GM18502 (cell line): ENCODE measurements at regions not wholly inside any gene's neighbourhood (a gene's known extent, or its start where the extent isn't known, plus 50 kb on each side); places are given as distances from the start of the nearest gene placed in this dataset.
"Not testable (repeated sequence)": the region's sequence is repeated elsewhere in the genome, so short reads cannot be mapped to it uniquely, and the experiment has no call there.

Experiments
- ATAC-seq: cut with Tn5 transposase; IDR thresholded peaks from one replicate; pipeline ENCODE4 v1.9.1; 2021; ENCODE audit warnings: mild to moderate bottlenecking; ENCODE audit not compliant: unreplicated experiment, poor library complexity

DNA sequence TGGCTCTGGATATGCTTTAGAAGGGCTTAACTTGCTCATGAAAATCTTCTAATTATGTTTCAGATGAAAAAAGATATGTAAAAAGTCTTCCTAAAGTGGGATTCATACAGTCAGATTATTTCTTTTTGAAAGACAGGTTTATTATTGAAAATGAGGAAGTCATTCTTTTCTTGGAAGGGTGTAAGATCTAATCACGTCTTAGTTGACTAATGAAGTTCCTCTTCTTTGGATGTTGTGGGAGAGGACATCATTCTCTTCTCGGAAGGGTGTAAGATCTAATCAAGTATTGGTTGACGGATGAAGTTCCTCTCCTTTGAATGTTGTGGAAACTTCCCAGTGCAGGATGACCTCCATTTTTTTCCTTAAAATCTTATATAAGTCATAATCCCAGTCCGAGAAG lies 74.9 kb downstream of the ALG10 start:
- ATAC-seq = no peak

DNA sequence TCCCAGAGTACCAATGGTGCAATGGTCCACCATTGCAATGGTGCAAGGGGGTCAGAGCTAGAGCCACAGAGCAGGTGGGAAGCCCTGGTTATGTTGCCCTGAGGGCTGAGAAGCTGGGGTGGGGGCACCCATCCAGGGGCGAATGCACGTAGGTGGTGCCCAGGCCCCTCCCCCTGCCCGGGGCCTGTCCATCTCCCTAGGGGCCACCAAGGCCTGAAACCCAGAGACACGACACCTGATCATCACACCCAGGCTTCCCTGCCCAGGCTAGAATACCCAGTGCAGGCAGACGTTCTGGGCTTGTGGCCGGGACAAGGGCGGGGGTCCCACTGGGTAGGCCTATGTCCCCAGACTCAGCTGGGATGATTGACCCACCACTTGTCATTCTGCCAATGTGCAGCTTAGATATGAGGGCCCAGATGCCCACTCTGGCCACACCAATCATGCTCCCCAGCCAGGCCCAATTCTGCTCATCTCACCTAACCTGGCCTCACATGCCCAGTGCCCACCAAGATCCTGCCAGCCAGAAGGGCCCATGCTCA lies 83.2 kb downstream of the ALG10 start:
- no peak for ATAC-seq

DNA sequence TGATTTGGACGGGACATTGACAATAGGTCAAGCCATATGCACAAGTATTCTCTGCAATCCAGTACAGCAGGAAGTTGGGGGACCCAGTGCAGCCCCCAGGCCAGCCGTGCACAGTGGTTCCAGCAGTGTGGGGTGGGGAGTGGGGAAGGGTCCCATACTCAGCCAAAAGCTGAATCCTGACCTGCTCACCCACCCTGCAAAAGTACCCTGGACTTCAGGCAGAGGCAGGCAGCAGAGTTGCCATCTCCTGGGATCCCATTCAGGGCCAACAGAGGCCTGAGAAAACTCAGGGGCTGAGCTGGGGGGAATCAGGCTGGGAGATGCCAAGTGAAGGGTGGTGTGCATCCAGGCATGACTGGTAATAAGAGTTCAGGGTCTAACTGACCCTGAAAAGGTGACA lies 83.9 kb downstream of the ALG10 start:
- no peak for ATAC-seq

DNA sequence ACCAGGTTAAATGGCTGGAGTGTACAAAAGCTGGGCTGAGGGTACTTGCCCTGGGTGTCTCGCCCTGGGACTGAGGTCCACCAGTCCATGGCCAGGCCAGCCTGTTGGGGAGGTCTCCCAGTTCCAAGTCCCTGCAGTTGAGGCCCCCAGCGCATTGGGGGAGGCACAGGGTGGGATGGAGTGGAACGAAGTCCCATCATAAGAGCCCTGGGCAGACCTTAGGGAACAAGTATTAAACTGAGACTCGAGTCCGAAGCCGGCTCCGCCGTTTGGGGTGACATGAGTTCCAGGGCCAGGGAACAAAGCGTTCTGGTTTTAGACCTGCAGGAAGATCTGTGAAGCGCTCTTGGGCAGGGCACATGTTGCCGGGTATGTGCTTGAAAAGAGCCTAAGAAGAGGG lies 84.7 kb downstream of the ALG10 start:
- ATAC-seq = no peak

DNA sequence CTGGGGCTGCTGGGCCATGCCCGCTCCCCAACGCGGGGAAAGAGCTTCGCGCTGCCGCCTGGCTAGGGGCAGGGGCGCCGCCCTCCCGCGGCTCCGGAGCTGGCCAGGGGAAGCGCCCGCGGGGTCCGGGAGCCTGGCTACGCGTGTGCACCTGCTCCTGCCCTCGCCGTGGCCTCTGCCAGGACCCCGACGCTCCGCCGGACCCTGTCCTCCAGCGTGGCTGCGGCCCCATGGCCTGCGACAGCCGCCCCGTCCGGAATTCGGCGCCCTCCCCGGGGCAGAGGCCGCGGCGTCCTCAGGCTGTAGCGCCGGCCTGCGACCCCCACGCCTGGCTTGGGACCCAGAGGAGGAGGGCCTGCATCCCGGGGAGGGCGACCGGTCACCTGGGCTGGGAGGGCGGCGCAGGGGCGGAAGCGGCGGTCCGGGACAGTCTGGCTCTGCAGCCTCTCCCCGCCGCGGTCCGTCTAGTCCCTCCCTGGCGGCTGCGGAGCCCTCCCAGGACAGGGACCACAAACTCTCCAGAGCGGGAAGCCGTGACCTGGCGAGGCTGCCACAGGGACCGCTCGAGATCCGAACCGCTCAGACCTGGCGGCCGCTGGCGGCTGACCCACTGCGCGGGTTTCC lies 85.6 kb downstream of the ALG10 start:
- ATAC-seq = no peak

DNA sequence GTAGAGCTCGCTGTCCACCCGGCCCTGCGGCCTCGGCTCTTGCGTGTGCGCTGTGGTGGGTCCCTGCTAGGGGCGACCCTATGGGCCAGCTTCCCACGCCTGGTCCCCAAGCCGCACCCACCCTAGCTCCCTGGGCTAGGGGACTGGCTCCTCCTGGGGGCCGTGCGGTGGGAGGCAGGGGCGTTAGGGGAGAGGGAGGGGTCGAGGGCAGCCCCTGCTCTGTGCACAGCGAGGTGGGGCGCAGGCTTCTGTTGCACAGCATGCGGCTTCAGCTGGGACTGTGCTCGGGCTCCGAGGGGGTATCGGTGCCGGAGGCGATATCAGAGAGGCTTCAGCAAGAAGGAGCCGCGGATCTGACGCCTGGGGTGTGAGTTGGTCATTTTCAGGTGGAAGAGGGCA lies 86.1 kb downstream of the ALG10 start:
- ATAC-seq = no peak

DNA sequence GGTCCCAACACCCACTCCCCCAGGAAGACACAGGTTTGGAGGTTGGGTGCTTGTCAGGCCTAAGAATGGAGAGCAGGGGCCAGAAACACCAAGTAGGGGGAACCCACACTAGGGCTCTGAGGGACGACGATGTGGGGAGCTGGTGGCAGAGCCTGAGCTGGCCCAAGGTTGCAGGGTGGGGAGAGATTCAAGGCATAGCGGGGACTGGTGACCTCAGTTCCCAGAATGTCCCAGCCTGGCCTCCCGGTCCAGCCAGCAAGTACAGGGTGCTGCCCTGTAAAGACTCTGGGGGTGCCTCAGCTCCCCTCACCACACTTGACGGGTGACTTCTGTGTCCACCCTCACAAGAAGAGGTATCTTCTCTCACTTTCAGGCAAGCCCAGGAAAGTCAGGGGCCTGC lies 86.7 kb downstream of the ALG10 start:
- ATAC-seq = no peak

DNA sequence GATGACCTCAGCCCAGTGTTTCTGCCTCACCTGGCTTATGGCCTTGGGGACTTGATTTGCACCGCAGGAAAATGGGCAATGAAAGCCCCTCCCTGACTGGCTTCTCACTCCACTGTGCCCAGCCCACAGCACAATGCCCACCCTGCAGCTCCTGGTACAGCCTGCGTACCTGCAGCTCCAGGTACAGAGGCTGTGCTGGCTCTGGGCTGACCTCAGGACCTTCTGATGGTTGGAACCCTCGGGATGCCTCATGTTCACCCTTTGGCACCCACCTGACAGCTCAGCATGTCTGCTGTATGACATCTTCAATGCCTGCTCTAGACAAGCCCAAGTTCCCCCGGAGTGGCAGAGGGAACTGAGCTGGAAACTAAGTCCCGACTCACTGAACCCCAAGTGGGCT lies 87.1 kb downstream of the ALG10 start:
- no peak for ATAC-seq

DNA sequence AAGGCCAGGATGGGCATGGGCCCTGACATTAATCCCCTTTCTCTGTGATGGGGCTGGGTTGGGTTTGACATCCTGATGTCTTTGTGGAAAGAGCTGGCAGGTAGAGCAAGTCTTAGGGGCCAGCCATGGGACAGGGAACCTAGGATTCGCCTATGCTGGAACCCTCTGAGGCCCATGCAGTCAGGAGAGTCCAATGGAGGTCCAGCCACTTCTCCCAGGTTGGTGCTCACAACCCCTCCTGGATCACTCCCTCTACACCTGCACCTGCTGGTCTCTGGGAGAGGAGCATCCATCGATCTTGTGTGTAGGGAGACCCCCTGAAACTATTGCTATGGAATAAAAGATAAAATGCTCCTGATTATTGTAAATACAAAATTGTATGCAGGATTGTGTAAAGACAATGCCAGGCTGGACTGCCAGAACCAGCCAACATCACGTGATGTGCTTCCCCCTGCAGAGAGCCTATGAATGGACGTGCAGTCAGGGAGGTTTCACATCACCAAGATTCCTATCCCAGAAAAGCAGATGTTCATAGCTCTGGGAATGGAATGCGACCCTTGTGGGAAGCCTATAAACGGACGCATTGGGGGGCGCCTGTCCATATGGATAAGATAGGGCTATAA lies 87.7 kb downstream of the ALG10 start:
- ATAC-seq = not testable (repeated sequence)

DNA sequence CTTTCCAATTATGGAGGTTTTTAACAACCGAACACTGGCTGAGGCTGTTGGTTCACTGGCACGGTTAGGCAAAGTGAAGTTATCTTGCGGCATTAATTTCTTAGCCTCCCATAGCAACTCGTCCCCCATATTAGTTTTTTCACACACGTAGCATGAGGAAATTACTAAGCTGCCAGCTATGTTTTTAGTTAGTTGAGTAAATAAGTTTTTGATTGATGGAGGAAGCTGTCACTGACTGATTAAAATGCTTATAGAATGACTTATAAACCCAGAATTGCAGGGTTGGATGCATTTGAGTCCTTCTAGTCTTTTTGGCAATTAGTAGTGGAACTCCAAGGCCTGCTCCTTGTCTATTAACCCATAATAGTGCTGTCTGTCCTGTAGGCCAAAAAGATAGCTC lies 97.1 kb downstream of the ALG10 start:
- ATAC-seq = no peak

DNA sequence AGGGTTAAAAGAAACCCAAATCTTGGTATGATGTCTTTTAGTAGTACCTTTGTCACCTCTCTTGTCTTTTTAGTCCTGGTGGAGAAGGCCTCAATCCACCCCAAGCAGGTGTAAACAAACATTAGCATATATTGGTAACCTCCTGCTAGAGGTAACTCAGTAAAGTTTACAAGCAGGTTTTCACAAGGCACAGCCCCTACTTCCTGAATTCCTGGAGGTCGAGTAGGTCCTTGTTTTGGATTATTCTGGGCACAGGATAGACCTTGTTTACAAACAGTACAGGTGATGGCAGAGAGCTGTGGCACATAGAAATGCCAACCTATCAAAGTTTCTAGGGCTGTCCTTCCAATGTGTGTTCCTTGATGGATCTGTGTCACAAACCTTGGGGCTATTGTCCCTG lies 99.1 kb downstream of the ALG10 start:
- no peak for ATAC-seq

DNA sequence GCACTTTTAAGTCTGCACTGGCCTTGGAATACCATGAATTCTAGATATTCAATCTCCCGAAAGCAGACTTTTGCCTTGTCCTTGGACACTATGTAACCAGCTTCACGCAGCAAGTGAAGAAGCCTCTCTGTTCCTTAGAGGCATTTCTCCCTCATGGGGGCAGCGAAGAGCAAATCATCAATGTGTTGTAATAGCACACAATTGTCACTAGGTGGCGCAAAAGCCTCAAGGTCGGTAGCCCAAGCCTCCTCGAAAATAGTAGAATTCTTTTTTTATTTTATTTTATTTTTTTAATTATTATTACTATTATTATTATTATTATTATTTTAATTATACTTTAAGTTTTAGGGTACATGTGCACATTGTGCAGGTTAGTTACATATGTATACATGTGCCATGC lies 100.8 kb downstream of the ALG10 start:
- peak; percentile 74 for ATAC-seq

DNA sequence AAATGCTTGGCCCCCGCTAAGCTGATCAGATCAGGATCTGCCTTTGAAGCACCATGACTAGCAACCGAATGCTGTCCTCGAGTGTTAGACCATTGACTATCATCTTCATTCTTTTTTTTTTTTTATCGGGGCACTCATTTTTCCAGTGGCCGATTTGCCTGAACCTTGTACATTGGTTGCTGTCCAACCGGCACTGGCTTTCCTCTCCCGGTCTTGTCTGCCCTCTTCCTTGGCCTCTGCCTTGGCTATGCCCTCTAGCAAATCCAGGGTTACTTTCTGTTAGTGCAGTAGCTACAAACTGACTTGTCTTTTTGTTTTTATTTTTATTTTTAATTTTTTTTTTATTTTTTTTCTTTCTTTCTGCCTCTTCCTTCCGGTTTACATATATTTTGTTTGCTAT lies 102.3 kb downstream of the ALG10 start:
- no peak for ATAC-seq

DNA sequence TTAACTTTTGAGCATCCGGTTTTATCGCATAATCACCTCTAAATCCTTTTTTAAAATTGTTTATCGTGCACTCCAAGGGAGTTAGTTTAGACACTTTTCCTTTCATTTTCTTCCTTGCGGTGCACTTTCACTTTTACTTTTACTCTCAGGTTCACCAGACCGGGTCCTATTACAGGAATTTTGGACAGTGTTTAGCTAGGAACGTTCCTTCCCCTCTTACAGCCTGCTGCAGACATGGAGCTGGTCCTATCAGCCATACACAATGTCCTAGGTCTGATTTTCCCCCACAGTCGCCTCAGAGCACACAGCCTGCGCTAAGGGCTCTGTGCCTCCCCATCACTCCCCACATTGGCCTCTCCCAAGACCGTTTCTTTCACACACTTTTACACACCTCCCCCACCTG lies 103.9 kb downstream of the ALG10 start:
- peak; percentile 46 for ATAC-seq

DNA sequence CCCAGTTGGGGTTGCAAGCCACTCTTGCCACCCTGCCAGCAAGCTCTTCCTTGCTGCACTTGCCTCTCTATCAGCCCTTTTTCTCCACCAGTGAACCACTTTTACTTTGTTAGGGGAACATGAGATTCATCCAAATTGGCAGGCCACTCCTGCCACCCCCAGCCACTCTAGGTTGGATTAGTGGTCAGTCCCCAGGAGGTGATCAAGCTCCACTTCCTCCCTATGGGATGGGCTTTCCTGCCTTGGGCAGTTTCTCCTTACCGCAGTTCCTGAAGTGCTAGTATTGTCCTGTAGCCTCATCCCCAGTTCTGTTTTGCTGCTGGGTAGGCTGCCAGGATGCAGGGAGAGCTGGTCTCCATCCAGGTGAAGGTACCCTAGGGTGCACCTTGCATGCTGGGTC lies 104.5 kb downstream of the ALG10 start:
- ATAC-seq = no peak

DNA sequence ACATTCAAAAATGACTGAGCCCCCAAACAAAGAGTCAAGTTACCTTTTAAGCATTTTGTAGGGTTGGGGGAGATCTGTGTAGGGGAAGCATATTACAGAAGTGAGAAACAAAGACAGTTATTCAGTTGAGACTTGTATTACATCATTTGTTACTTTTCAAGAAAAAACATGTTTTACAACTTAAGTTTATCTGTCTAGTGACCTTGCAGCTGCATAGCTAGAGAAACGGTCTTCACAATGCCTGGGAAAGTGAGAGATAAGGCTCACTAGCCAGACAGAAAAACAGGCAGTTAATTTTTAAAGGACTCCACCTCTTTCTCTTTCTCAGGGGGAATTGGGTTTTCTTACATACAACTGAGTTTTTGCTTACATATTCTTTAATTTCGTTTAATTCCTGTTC lies 105.1 kb downstream of the ALG10 start:
- ATAC-seq = not testable (repeated sequence)

DNA sequence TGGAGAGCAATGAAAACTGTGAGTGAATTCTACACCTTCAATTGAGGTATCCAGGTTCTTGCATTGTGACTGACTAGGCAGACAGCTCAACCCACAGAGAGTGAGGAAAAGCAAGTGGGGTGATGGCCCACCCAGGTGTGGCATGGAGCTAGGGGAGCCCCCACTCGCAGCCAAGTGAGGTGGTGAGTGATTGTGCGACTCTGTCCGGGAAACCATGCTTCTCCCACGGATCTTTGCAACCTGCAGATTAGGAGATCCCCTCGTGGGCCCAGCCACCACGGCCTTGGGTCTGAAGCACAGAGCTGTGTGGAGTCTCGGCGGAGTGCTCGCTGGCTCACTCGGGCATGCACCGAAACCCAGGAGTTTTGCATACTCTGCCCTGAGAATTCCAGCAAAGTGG lies 120.1 kb downstream of the ALG10 start:
- no peak for ATAC-seq

DNA sequence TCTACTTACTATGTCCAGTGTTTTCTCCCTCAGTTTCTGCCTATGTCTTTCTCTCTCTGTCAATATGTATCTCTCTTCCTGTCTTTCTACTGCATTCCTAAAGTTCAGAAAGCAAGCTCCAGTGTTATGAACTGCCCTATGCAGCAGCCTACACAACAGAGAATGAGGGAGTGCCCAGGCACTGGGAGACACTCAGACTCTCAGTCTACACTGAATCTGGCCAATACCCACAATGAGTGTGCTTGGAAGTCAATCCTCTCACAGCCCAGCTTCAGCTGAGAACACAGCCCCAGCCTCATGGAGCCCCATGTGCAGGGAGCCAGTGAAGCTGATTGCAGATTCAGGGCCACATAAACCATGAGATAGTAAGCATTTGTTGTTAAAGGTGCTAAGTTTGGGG lies 128.7 kb downstream of the ALG10 start:
- ATAC-seq = no peak

DNA sequence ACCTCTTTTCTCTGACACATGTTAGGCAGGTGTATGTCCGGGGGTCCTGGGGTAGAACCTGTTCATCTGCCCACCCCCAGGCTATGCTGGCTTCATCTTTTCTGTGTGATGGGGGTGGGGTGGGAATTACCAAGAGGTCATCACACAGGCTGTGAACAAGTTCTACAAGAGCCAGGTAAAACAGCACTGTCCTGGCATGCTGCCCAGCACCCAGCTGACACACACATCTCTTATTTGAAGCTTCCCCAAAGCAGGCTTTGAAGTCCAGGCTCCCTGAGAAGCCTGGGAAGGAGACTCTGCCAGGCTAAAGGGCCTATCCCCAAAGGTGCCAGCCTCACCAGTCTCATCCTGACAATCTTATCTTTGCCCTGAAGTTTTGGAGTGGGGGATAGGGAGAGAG lies 141.1 kb downstream of the ALG10 start:
- ATAC-seq = no peak

DNA sequence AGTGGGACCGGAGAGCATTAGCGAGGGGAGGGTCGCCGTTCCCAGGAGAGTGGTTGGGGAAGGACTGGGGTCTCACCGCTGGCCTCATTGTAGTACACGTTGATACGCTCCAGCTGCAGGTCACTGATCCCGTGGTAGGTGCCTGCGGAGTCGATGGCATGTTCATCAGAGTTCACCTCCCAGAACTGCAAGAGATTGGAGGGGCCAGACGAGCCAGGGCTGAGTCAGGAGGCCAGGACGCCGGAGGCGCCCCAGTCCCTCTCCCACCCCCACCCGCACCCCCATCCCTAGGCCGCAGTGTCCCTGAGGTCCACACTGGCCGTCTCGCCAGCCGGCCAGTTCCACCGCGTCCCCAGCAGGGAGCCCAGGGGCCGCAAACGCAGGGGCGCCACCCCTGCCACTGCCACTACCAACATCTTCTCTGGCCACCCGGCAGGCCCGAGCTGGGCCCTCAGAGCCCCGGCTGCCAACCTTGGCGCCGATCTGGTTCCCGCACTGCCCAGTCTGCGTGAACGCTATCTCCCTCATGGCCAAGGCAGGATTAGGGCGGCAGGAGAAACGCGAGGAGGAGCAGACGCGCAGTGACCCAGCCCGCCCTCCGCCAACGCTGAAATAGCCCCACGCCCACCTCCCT lies 144.2 kb downstream of the ALG10 start:
- ATAC-seq = no peak

DNA sequence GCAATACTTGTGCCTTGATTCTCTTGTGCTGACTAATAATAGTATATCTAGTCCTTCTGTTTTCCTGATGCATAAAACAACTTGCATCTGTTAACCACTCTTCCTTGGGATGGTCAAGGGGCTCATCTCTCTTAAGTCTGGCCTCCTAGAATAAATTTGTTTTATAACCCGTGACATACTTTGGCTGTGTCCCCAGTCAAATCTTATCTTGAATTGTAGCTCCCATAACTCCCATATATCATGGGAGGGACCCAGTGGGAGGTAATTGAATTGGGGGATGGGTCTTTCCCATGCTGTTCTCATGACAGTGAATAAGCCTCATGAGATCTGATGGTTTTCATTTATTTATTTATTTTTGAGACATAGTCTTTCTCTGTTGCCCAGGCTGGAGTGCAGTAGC lies 146.2 kb downstream of the ALG10 start:
- ATAC-seq = not testable (repeated sequence)

DNA sequence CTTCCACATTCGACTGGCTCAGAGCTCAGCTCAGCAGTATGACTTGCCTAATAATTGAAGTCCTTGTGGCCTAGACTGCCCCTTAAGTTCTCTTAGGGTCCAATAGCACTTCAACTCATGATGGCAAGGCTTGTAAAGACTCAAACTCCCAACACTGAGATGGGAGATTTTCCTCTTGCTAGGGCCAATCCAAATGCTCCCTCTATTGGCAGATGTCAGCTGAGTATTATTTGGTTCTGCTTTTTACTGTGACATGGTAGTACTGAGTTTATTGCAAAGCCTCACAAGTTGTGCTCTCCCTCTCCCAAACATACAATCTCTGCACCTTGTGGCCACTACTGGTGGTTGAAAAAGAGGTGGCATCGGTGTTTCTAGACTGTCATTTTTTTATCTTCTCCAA lies 164.2 kb downstream of the ALG10 start:
- no peak for ATAC-seq
